ENCODE measurements at regions not wholly inside any gene's neighbourhood (a gene's known extent, or its start where the extent isn't known, plus 50 kb on each side); places are given as distances from the start of the nearest gene placed in this dataset.
"Not testable (repeated sequence)": the region's sequence is repeated elsewhere in the genome, so short reads cannot be mapped to it uniquely, and the experiment has no call there.

DNA sequence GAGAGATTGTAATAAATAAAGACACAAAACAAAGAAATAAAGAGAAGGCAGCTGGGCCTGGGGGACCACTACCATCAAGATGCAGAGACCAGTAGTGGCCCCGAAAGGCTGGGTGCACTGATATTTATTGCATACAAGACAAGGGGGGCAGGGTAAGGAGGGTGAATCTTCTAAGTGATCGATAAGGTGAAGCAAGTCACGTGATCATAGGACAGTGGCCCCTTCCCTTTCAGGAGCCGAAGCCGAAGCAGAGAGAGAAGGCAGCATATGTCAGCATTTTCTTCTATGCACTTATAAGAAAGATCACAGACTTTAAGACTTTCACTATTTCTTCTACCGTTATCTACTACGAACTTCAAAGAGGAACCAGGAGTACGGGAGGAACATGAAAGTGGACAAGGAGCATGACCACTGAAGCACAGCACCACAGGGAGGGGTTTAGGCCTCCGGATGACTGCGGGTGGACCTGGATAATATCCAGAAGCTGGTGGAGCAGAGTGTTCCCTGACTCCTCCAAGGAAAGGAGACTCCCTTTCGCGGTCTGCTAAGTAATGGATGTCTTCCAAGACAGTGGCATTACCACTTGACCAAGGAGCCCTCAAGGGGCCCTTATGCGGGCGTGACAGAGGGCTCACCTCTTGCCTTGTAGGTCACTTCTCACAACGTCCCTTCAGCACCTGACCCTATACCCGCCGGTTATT is 126.4 kb downstream of the RBM46 start:
- H3K36me3 Mint-ChIP-seq; H3K4me3 Mint-ChIP-seq; H3K4me1 ChIP-seq (ENCODE audit: control insufficient read depth, insufficient read depth, low read length, poor library complexity, severe bottlenecking); H3K36me3 ChIP-seq (ENCODE audit: control insufficient read depth, insufficient read depth, low read length); H3K9me3 Mint-ChIP-seq; H3K4me1 Mint-ChIP-seq; ATAC-seq (ENCODE audit: low read depth in 2 of 2); DNase-seq; H3K9me3 ChIP-seq (ENCODE audit: control insufficient read depth in 2 of 2, low read length in 2 of 2); H3K27me3 Mint-ChIP-seq; H3K27me3 ChIP-seq (ENCODE audit: control insufficient read depth, insufficient read depth, low read length); H3K4me3 ChIP-seq (ENCODE audit: low read depth, low read length); H3K27ac Mint-ChIP-seq; H3K27ac ChIP-seq (ENCODE audit: insufficient read depth, low read length, poor library complexity, severe bottlenecking): not testable (repeated sequence)

DNA sequence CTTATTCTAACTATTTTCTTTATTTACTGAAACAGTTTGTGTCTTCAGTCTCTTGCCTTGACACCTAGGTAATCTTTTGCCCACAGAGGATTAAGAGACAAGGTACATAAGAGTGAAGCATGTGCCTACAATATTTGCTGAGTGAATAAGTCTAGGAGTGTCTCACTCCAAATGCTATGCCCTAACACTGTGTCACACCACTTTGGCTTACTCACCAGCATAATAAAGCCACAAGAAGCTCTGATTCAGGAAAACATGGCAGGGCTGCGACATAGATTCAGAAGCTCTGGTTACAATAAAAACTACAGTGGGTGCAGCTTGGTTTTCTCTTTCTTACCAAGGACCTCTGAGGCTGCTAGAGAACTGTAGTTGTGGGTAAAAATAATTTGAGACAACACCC is 127.1 kb downstream of the RBM46 start:
- no peaks in the 10 kb centered on the region for H3K27me3 Mint-ChIP-seq
- DNase-seq (no peak), ATAC-seq (ENCODE audit: low read depth in 2 of 2) (no peak)
- H3K27me3 ChIP-seq (ENCODE audit: control insufficient read depth, insufficient read depth, low read length), result no peaks in the 10 kb centered on the region
- H3K27ac ChIP-seq (ENCODE audit: insufficient read depth, low read length, poor library complexity, severe bottlenecking), result no peak overlapping the region
- no peaks in the 10 kb centered on the region for H3K9me3 ChIP-seq (ENCODE audit: control insufficient read depth in 2 of 2, low read length in 2 of 2)
- H3K27ac Mint-ChIP-seq, result no peak overlapping the region
- H3K4me3 ChIP-seq (ENCODE audit: low read depth, low read length), result no peak overlapping the region
- no peaks in the 10 kb centered on the region for H3K36me3 ChIP-seq (ENCODE audit: control insufficient read depth, insufficient read depth, low read length)
- H3K36me3 Mint-ChIP-seq, result no peaks in the 10 kb centered on the region
- H3K4me1 ChIP-seq (ENCODE audit: control insufficient read depth, insufficient read depth, low read length, poor library complexity, severe bottlenecking), result no peaks in the 10 kb centered on the region
- no peak overlapping the region for H3K4me3 Mint-ChIP-seq
- H3K9me3 Mint-ChIP-seq, result peaks cover 0 to 3% (median 0%) of the 10 kb centered on the region in 7 donors
- no peaks in the 10 kb centered on the region for H3K4me1 Mint-ChIP-seq

GRCh38 chr4:154911097-154911496 is 130.0 kb downstream of the RBM46 start:
- H3K4me1 ChIP-seq (ENCODE audit: control insufficient read depth, insufficient read depth, low read length, poor library complexity, severe bottlenecking), result no peaks in the 10 kb centered on the region
- no peak for DNase-seq
- H3K9me3 ChIP-seq (ENCODE audit: control insufficient read depth in 2 of 2, low read length in 2 of 2), result no peaks in the 10 kb centered on the region
- no peak overlapping the region for H3K4me3 ChIP-seq (ENCODE audit: low read depth, low read length)
- H3K27ac ChIP-seq (ENCODE audit: insufficient read depth, low read length, poor library complexity, severe bottlenecking), result no peak overlapping the region
- no peaks in the 10 kb centered on the region for H3K27me3 ChIP-seq (ENCODE audit: control insufficient read depth, insufficient read depth, low read length)
- Mint-ChIP-seq H3K27ac (no peak overlapping the region), H3K36me3 (no peaks in the 10 kb centered on the region), H3K9me3 (peaks cover 0 to 2% (median 0%) of the 10 kb centered on the region in 7 donors), H3K4me1 (no peaks in the 10 kb centered on the region), H3K4me3 (no peak overlapping the region), H3K27me3 (no peaks in the 10 kb centered on the region)
- no peak for ATAC-seq (ENCODE audit: low read depth in 2 of 2)
- H3K36me3 ChIP-seq (ENCODE audit: control insufficient read depth, insufficient read depth, low read length), result no peaks in the 10 kb centered on the region

DNA sequence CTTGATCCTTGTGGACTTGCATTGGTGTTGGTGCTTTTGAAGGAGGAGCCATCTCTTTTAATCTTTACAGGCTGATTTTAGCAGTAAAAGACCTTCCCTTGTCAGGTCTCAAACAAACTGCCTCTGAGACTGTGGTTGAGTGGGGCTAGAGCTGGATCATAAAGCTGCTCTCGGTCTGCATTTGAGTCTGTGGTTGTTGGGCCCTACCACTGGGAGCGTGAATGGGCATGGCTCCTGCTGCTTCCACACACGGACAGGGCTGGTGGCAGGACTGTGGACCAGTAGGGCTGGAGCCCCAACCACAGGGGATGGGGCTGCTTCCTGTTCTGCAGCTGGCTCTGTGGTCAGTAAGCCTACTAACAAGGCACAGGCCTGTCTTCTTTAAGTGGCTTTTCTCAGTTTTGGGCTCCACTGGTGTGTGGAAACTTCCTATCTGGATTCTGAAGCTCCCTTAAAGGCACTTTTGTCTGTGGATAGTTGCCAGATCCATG is 130.6 kb downstream of the RBM46 start:
- Mint-ChIP-seq H3K4me1 (no peaks in the 10 kb centered on the region), H3K4me3 (no peak overlapping the region), H3K27me3 (no peaks in the 10 kb centered on the region), H3K36me3 (no peaks in the 10 kb centered on the region), H3K27ac (no peak overlapping the region), H3K9me3 (peaks cover 0 to 2% (median 0%) of the 10 kb centered on the region in 7 donors)
- H3K36me3 ChIP-seq (ENCODE audit: control insufficient read depth, insufficient read depth, low read length), result no peaks in the 10 kb centered on the region
- ATAC-seq (ENCODE audit: low read depth in 2 of 2) (no peak), DNase-seq (no peak)
- H3K27ac ChIP-seq (ENCODE audit: insufficient read depth, low read length, poor library complexity, severe bottlenecking), result no peak overlapping the region
- no peak overlapping the region for H3K4me3 ChIP-seq (ENCODE audit: low read depth, low read length)
- no peaks in the 10 kb centered on the region for H3K27me3 ChIP-seq (ENCODE audit: control insufficient read depth, insufficient read depth, low read length)
- H3K4me1 ChIP-seq (ENCODE audit: control insufficient read depth, insufficient read depth, low read length, poor library complexity, severe bottlenecking), result no peaks in the 10 kb centered on the region
- no peaks in the 10 kb centered on the region for H3K9me3 ChIP-seq (ENCODE audit: control insufficient read depth in 2 of 2, low read length in 2 of 2)

- no peak for DNase-seq
- H3K9me3 ChIP-seq (ENCODE audit: control insufficient read depth in 2 of 2, low read length in 2 of 2), result no peaks in the 10 kb centered on the region
- no peak overlapping the region for H3K27ac ChIP-seq (ENCODE audit: insufficient read depth, low read length, poor library complexity, severe bottlenecking)
- Mint-ChIP-seq H3K4me1 (no peaks in the 10 kb centered on the region), H3K4me3 (no peak overlapping the region), H3K27ac (no peak overlapping the region), H3K9me3 (peaks cover 0 to 2% (median 0%) of the 10 kb centered on the region in 7 donors), H3K27me3 (no peaks in the 10 kb centered on the region), H3K36me3 (no peaks in the 10 kb centered on the region)
- ATAC-seq (ENCODE audit: low read depth in 2 of 2), result no peak
- H3K4me1 ChIP-seq (ENCODE audit: control insufficient read depth, insufficient read depth, low read length, poor library complexity, severe bottlenecking), result no peaks in the 10 kb centered on the region
- H3K4me3 ChIP-seq (ENCODE audit: low read depth, low read length), result no peak overlapping the region
- no peaks in the 10 kb centered on the region for H3K27me3 ChIP-seq (ENCODE audit: control insufficient read depth, insufficient read depth, low read length)
- no peaks in the 10 kb centered on the region for H3K36me3 ChIP-seq (ENCODE audit: control insufficient read depth, insufficient read depth, low read length)
These were observed 135.0 kb downstream of the RBM46 start for GRCh38 chr4:154916068-154916467.

- Mint-ChIP-seq H3K36me3 (no peaks in the 10 kb centered on the region), H3K9me3 (peaks cover 0 to 16% (median 7%) of the 10 kb centered on the region in 7 donors), H3K27me3 (no peaks in the 10 kb centered on the region), H3K27ac (no peak overlapping the region), H3K4me1 (no peaks in the 10 kb centered on the region), H3K4me3 (no peak overlapping the region)
- Histone ChIP-seq H3K27ac (ENCODE audit: insufficient read depth, low read length, poor library complexity, severe bottlenecking) (no peak overlapping the region), H3K9me3 (ENCODE audit: control insufficient read depth in 2 of 2, low read length in 2 of 2) (no peaks in the 10 kb centered on the region), H3K4me3 (ENCODE audit: low read depth, low read length) (no peak overlapping the region), H3K36me3 (ENCODE audit: control insufficient read depth, insufficient read depth, low read length) (no peaks in the 10 kb centered on the region), H3K27me3 (ENCODE audit: control insufficient read depth, insufficient read depth, low read length) (no peaks in the 10 kb centered on the region), H3K4me1 (ENCODE audit: control insufficient read depth, insufficient read depth, low read length, poor library complexity, severe bottlenecking) (no peaks in the 10 kb centered on the region)
- DNase-seq, result no peak
- ATAC-seq (ENCODE audit: low read depth in 2 of 2), result no peak
These were observed 146.1 kb downstream of the RBM46 start for GRCh38 chr4:154927126-154927680.

GRCh38 chr4:154928640-154929257 is 147.7 kb downstream of the RBM46 start:
- no peak for DNase-seq
- H3K27ac Mint-ChIP-seq, result no peak overlapping the region
- no peak overlapping the region for H3K27ac ChIP-seq (ENCODE audit: insufficient read depth, low read length, poor library complexity, severe bottlenecking)

More at GRCh38 chr4:154928640-154929257, 147.7 kb downstream of the RBM46 start:
- H3K36me3 ChIP-seq (ENCODE audit: control insufficient read depth, insufficient read depth, low read length), result no peaks in the 10 kb centered on the region
- no peak overlapping the region for H3K4me3 Mint-ChIP-seq
- H3K4me1 Mint-ChIP-seq, result no peaks in the 10 kb centered on the region
- no peak for ATAC-seq (ENCODE audit: low read depth in 2 of 2)
- H3K9me3 ChIP-seq (ENCODE audit: control insufficient read depth in 2 of 2, low read length in 2 of 2), result no peaks in the 10 kb centered on the region
- peaks cover 0 to 22% (median 7%) of the 10 kb centered on the region in 7 donors for H3K9me3 Mint-ChIP-seq
- no peaks in the 10 kb centered on the region for H3K4me1 ChIP-seq (ENCODE audit: control insufficient read depth, insufficient read depth, low read length, poor library complexity, severe bottlenecking)
- no peak overlapping the region for H3K4me3 ChIP-seq (ENCODE audit: low read depth, low read length)
- no peaks in the 10 kb centered on the region for H3K36me3 Mint-ChIP-seq
- H3K27me3 Mint-ChIP-seq, result no peaks in the 10 kb centered on the region
- H3K27me3 ChIP-seq (ENCODE audit: control insufficient read depth, insufficient read depth, low read length), result no peaks in the 10 kb centered on the region

Data from CD4-positive, CD25-positive, alpha-beta regulatory T cell (primary cell).